Osteocyte (in vitro differentiated cells): ENCODE measurements at regions not wholly inside any gene's neighbourhood (a gene's known extent, or its start where the extent isn't known, plus 50 kb on each side); places are given as distances from the start of the nearest gene placed in this dataset.
"Not testable (repeated sequence)": the region's sequence is repeated elsewhere in the genome, so short reads cannot be mapped to it uniquely, and the experiment has no call there.

Experiments used
- DNase-seq: peaks from one replicate; pipeline ENCODE4 v3.0.0; 2021; ENCODE audit warnings: mixed read lengths; ENCODE audit not compliant: unreplicated experiment; ENCODE audit errors: extremely low spot score
- H3K27ac Mint-ChIP-seq: one replicate; pipeline ENCODE4 v1.8.0; 2021; ENCODE audit warnings: mild to moderate bottlenecking, mixed read lengths; ENCODE audit not compliant: unreplicated experiment
- H3K27me3 Mint-ChIP-seq: one replicate; pipeline ENCODE4 v1.8.0; 2021; ENCODE audit warnings: mixed read lengths; ENCODE audit not compliant: unreplicated experiment
- H3K36me3 Mint-ChIP-seq: one replicate; pipeline ENCODE4 v1.8.0; 2021; ENCODE audit warnings: mixed read lengths; ENCODE audit not compliant: unreplicated experiment
- H3K4me1 Mint-ChIP-seq: one replicate; pipeline ENCODE4 v1.8.0; 2021; ENCODE audit warnings: mixed read lengths; ENCODE audit not compliant: unreplicated experiment
- H3K4me3 Mint-ChIP-seq: one replicate; pipeline ENCODE4 v1.8.0; 2021; ENCODE audit warnings: mild to moderate bottlenecking, moderate library complexity, mixed read lengths; ENCODE audit not compliant: unreplicated experiment
- H3K9me3 Mint-ChIP-seq: one replicate; pipeline ENCODE4 v1.8.0; 2021; ENCODE audit warnings: mixed read lengths; ENCODE audit not compliant: unreplicated experiment
- CTCF ChIP-seq: fragments of 200-600 bp; sonication (generic); IDR thresholded peaks from 2 replicates; pipeline ENCODE4 v1.5.0; 2021; ENCODE audit warnings: antibody characterized with exemption, mild to moderate bottlenecking, moderate library complexity

GRCh38 chr9:119675951-119676350 is 306.7 kb upstream of the BRINP1 start:
- H3K27me3 Mint-ChIP-seq = no peaks in the 10 kb centered on the region
- no peak for TF ChIP-seq CTCF
- H3K27ac Mint-ChIP-seq = no peak overlapping the region
- no peak for DNase-seq
- H3K9me3 Mint-ChIP-seq = no peaks in the 10 kb centered on the region
- H3K4me3 Mint-ChIP-seq = no peak overlapping the region
- H3K36me3 Mint-ChIP-seq = no peaks in the 10 kb centered on the region
- H3K4me1 Mint-ChIP-seq = no peaks in the 10 kb centered on the region

GRCh38 chr9:119672763-119673162 is 303.5 kb upstream of the BRINP1 start:
- H3K4me1 Mint-ChIP-seq, H3K36me3 Mint-ChIP-seq, DNase-seq, H3K4me3 Mint-ChIP-seq, H3K27ac Mint-ChIP-seq, H3K27me3 Mint-ChIP-seq, H3K9me3 Mint-ChIP-seq: not testable (repeated sequence)

- Mint-ChIP-seq H3K36me3 (no peaks in the 10 kb centered on the region), H3K9me3 (peaks cover 20% of the 10 kb centered on the region), H3K27me3 (no peaks in the 10 kb centered on the region), H3K27ac (no peak overlapping the region), H3K4me3 (no peak overlapping the region), H3K4me1 (no peaks in the 10 kb centered on the region)
- no peak for DNase-seq
- TF ChIP-seq CTCF = no peak
Observed at GRCh38 chr9:119667916-119668315, 298.7 kb upstream of the BRINP1 start.

- Mint-ChIP-seq H3K36me3 (no peaks in the 10 kb centered on the region), H3K4me1 (no peaks in the 10 kb centered on the region), H3K27me3 (no peaks in the 10 kb centered on the region)
Observed at GRCh38 chr9:119667163-119667562, 297.9 kb upstream of the BRINP1 start.

GRCh38 chr9:119662329-119662728 is 293.1 kb upstream of the BRINP1 start:
- TF ChIP-seq CTCF = no peak
- H3K4me1 Mint-ChIP-seq = no peaks in the 10 kb centered on the region
- no peak overlapping the region for H3K4me3 Mint-ChIP-seq
- H3K27me3 Mint-ChIP-seq = no peaks in the 10 kb centered on the region
- peaks cover 19% of the 10 kb centered on the region for H3K9me3 Mint-ChIP-seq
- H3K27ac Mint-ChIP-seq = no peak overlapping the region
- DNase-seq = no peak
- no peaks in the 10 kb centered on the region for H3K36me3 Mint-ChIP-seq

More at GRCh38 chr9:119667163-119667562, 297.9 kb upstream of the BRINP1 start:
- DNase-seq = no peak
- Mint-ChIP-seq H3K27ac (no peak overlapping the region), H3K9me3 (peaks cover 24% of the 10 kb centered on the region), H3K4me3 (no peak overlapping the region)
- TF ChIP-seq CTCF = no peak

- no peak overlapping the region for H3K27ac Mint-ChIP-seq
- H3K36me3 Mint-ChIP-seq = no peaks in the 10 kb centered on the region
- H3K27me3 Mint-ChIP-seq = no peaks in the 10 kb centered on the region
- H3K4me3 Mint-ChIP-seq = no peak overlapping the region
- DNase-seq = no peak
- TF ChIP-seq CTCF = no peak
- H3K9me3 Mint-ChIP-seq = peaks cover 3% of the 10 kb centered on the region
- no peaks in the 10 kb centered on the region for H3K4me1 Mint-ChIP-seq
Observed at GRCh38 chr9:119652931-119653330, 283.7 kb upstream of the BRINP1 start.
